NCI-H2196 (cell line): ENCODE measurements at regions not wholly inside any gene's neighbourhood (a gene's known extent, or its start where the extent isn't known, plus 50 kb on each side); places are given as distances from the start of the nearest gene placed in this dataset.

Source experiments
- DNase-seq: peaks from one replicate; lab custom pipeline; 2025; ENCODE audit not compliant: unreplicated experiment; lab: John Stamatoyannopoulos, UW

- no peak for DNase-seq
Observed at GRCh38 chr12:94026596-94026995, 121.8 kb upstream of the PLXNC1 start.

- DNase-seq, result no peak
Observed at GRCh38 chr12:94027561-94027960, 120.8 kb upstream of the PLXNC1 start.

DNA sequence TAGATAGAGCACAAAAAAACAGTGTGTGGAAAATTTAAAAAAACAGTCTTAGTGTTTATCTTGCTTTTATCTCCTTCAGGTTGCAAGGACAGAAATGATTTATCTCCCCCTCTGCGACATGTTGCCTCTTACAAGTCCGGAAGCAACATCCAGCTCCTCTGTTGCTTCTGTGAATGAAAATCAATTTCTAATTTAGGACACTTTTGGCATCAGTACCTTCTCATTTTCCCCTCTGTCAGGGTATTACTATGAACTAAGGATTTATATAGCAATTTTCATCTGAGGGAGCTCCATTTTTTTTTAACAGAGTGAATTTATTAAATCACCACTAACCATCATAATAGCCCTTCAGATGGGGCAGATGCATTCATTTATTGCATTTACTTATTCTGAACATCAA is 116.6 kb upstream of the PLXNC1 start:
- DNase-seq, result no peak

- no peak for DNase-seq
Observed at GRCh38 chr12:94032368-94032767, 116.0 kb upstream of the PLXNC1 start.

DNA sequence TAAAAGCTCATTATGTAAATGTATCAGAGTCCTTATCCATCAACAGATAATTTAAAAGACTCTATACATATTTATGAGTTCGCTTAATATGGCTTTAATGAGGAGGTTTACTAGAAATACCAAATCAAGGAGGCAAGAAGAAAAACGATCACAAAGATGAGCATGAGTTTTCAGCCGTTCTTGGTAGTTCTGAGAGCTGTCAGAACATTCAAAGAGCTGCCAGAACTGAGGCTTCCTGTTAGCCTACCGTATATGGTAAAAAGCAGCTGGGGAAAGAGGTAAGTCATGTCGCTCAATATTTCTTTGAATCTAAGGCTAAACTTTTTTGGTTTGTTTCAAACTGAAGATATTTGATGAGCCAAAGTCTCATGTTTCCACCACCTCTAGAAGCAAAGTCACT is 115.3 kb upstream of the PLXNC1 start:
- no peak for DNase-seq

- DNase-seq, result no peak
Observed at GRCh38 chr12:94033784-94034183, 114.6 kb upstream of the PLXNC1 start.

- no peak for DNase-seq
Observed at GRCh38 chr12:94037444-94037843, 110.9 kb upstream of the PLXNC1 start.

DNA sequence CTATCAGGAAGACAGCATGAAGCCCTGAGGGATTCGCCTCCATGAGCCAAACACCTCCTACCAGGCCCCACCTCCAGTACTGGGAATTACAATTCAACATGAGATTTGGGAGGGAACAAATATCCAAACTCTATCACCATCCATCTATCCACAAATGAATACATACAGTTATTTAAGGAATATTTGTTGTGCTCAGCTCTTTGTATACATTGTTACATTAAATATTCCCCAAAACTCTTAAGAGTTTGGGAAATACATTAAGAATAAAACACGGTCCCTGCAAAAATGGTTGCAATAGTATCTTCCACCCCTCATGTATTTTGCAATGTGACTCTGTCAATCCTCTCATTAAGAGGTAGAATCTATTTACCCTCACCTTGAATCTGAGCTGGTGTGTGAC is 109.8 kb upstream of the PLXNC1 start:
- DNase-seq, result no peak

GRCh38 chr12:94039199-94039840 is 109.1 kb upstream of the PLXNC1 start:
- DNase-seq, result no peak

DNA sequence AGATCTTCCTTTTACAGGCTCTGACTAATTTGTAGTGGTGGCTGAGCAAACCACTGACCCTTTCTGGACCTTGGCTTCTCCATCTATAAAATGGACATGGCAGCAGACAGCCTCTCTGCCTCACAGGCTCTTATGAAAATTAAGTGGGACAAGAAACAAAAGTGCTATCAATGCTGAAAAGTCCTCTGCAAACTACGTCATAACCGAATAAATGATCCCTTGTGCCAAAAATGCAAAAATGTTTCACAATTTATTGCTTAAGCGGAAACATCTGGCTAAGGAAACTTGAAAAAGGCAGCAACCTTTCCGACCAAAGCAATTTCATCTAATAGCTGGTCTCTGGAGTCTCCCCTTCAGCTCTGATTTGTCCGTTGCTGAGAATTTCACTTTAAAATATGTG is 108.5 kb upstream of the PLXNC1 start:
- no peak for DNase-seq

DNA sequence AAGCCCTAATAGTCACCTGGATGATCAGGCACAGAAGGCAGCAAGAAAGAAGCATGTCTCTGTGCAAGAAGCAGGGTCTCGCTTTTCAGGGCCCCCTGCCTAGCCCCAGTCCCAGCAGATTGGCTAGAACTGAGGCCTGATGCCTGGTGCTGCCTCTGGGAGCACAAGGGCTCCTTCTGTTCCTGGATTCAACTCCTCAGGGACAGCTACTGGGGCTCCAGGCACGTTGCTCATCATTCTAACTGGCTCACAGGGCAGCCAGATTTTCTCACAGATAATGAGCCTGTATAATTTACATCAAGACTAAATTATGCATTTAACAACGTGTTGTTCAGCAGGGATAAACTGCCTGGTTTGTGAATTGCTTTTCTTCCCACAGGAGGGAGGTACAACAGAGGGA is 106.5 kb upstream of the PLXNC1 start:
- no peak for DNase-seq

DNA sequence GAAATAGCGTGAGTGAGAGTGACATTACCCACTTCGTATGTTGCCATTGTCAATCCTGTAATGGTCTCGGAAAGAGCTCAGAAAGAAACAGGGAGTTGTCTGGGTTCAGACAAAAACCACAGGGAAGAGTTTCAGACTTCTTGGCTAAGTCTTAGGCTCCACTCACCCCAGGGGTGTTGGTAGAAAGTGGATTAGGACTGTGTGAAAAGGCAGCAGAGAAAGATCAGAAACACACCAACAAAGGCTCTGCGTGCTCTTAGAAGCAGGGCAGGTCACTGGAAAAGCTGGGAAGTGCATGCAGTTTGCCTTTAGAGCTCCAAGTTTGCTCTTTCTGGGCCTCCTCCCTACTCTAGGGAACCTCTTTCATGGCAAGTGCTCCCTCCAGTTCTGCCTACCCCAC is 106.1 kb upstream of the PLXNC1 start:
- DNase-seq, result no peak

DNA sequence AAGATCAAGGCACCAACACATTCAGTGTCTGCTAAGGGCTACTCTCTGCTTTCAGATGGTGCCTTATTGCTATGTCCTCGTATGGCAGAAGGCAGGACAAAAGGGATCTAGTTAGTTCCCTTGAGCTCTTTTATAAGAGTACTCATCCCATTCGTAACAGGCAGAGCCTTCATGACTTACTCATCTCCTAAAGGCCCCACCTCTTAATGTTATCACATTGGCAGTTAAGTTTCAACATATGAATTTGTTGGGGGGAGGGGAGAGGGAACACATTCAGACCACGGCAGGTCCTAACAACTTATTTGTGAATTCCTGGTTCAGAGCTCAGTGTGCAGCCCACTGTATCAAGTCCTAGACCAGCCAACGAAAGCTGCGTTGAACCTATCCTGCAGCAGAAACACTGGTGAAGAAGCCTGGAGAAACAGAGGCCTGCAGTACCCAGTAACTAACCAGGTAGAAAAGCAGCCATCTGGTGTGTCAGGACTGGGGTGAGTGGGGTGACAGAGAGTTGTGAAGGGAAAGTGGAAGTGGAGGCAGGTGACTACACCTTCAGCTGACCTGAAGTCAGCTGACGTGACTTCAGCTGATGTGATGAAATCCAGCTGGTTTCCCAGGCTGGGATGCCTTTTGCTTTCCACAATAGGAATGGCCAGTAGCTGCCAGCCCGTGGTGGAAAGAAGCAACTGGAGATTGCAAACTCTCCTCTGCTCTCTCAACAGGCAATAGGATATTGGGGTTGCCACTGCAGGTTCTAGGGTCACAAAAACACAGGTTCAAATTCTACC is 101.6 kb upstream of the PLXNC1 start:
- no peak for DNase-seq

- no peak for DNase-seq
Observed at GRCh38 chr12:94047781-94048567, 100.4 kb upstream of the PLXNC1 start.

DNA sequence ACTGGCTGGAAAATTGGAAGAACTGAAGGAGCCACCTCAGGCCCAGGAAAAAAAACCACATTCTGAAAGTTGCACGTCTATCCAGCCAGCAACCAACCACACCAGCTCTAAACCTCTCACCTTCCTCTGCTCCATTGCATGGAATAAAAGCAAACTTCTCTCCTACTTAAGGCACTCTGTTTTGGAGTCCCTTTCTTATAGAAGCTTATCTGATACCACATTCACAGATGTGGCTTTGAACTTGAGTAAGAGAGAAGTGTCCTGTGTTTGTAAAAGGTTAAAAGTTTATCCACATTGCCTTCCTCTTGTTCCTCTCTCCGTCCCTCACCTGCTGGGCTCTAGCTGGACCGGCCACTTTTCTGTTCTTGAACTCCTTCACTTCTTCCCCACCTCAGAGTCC is 99.6 kb upstream of the PLXNC1 start:
- DNase-seq, result no peak

GRCh38 chr12:94049718-94050117 is 98.7 kb upstream of the PLXNC1 start:
- no peak for DNase-seq

DNA sequence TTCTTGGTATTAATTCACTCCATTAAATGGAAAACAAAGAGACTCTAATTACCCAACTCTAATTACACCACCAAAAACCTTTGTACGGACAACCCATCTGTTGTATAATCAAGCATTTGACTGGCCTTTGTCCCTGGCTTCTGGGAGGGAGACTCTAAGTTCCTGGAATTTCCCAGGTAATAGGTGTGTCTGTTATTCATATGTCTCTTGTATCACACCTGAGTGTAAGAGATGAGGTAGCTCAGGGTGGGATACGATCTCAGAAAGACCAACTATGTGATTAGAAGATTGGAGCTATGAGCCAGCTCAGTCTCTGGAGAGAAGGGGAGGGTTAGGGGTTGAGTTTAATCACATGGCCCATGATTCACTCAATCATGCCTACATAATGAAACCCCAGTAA is 94.7 kb upstream of the PLXNC1 start:
- DNase-seq, result no peak

- DNase-seq, result no peak
Observed at GRCh38 chr12:94055528-94055927, 92.8 kb upstream of the PLXNC1 start.

- DNase-seq, result no peak
Observed at GRCh38 chr12:94056419-94057158, 91.8 kb upstream of the PLXNC1 start.

GRCh38 chr12:94057262-94058151 is 90.9 kb upstream of the PLXNC1 start:
- DNase-seq, result no peak
